ENCODE measurements at regions not wholly inside any gene's neighbourhood (a gene's known extent, or its start where the extent isn't known, plus 50 kb on each side); places are given as distances from the start of the nearest gene placed in this dataset.
"Not testable (repeated sequence)": the region's sequence is repeated elsewhere in the genome, so short reads cannot be mapped to it uniquely, and the experiment has no call there.

- no peak for DNase-seq (ENCODE audit: low read depth in 2 of 2)
Measured at GRCh38 chr20:50446351-50447101, 63.7 kb upstream of the PTPN1 start.

GRCh38 chr20:50447102-50447804 is 62.9 kb upstream of the PTPN1 start:
- DNase-seq (ENCODE audit: low read depth in 2 of 2), result no peak

- no peak for DNase-seq (ENCODE audit: low read depth in 2 of 2)
Measured at GRCh38 chr20:50447817-50448216, 62.4 kb upstream of the PTPN1 start.

- DNase-seq (ENCODE audit: low read depth in 2 of 2), result not testable (repeated sequence)
Measured at GRCh38 chr20:50448625-50449403, 61.4 kb upstream of the PTPN1 start.

- DNase-seq (ENCODE audit: low read depth in 2 of 2), result no peak
Measured at GRCh38 chr20:50449738-50450492, 60.3 kb upstream of the PTPN1 start.

GRCh38 chr20:50450493-50450826 is 59.7 kb upstream of the PTPN1 start:
- DNase-seq (ENCODE audit: low read depth in 2 of 2), result no peak

GRCh38 chr20:50450881-50451752 is 59.1 kb upstream of the PTPN1 start:
- DNase-seq (ENCODE audit: low read depth in 2 of 2), result no peak

GRCh38 chr20:50451792-50452425 is 58.3 kb upstream of the PTPN1 start:
- not testable (repeated sequence) for DNase-seq (ENCODE audit: low read depth in 2 of 2)

GRCh38 chr20:50453533-50454244 is 56.5 kb upstream of the PTPN1 start:
- no peak for DNase-seq (ENCODE audit: low read depth in 2 of 2)

GRCh38 chr20:50455245-50455644 is 54.9 kb upstream of the PTPN1 start:
- not testable (repeated sequence) for DNase-seq (ENCODE audit: low read depth in 2 of 2)

- DNase-seq (ENCODE audit: low read depth in 2 of 2), result no peak
Measured at GRCh38 chr20:50455656-50456451, 54.3 kb upstream of the PTPN1 start.

- no peak for DNase-seq (ENCODE audit: low read depth in 2 of 2)
Measured at GRCh38 chr20:50456452-50457324, 53.5 kb upstream of the PTPN1 start.

GRCh38 chr20:50459124-50459918 is 50.9 kb upstream of the PTPN1 start:
- DNase-seq (ENCODE audit: low read depth in 2 of 2), result no peak

- no peak for DNase-seq (ENCODE audit: low read depth in 2 of 2)
Measured at GRCh38 chr20:50460115-50460607, 50.0 kb upstream of the PTPN1 start.
